HepG2 (cell line): ENCODE measurements at regions not wholly inside any gene's neighbourhood (a gene's known extent, or its start where the extent isn't known, plus 50 kb on each side); places are given as distances from the start of the nearest gene placed in this dataset.

Source experiments
- ATAC-seq: fragments of 200-7000 bp; cut with Tn5 transposase; 3 replicates; pipeline ENCODE4 v1.9.1; 2020; ENCODE audit warnings: mild to moderate bottlenecking, moderate library complexity
- BruUV-seq: library from RNA; stranded (reverse); fragments of 400-500 nt; replicated peaks from 2 replicates; lab custom pipeline; 2021; lab: Mats Ljungman, UMichigan
- CTCF ChIA-PET: fragments of 300-600 bp; formaldehyde crosslinking; extraction: SDS; loops from one replicate; lab custom pipeline; 2021; ENCODE audit warnings: low total read pairs, inconsistent platforms, low intra/inter-chr PET ratio; lab: Yijun Ruan, JAX
- POLR2A ChIA-PET: fragments of 350-600 bp; sonication (Branson Sonifier 250); formaldehyde crosslinking; loops from one replicate; lab custom pipeline; 2020; ENCODE audit warnings: antibody characterized with exemption, inconsistent platforms; lab: Yijun Ruan, JAX
- DNase-seq: peaks from one replicate; pipeline ENCODE4 v3.0.0-alpha.2; 2015; ENCODE audit warnings: low spot score
- FAIRE-seq: peaks from 3 replicates; lab custom pipeline; 2011; peaks lifted over from hg19 to GRCh38; lab: Jason Lieb, UNC
- H2AFZ ChIP-seq: one replicate; pipeline ENCODE4 v1.6.1; 2011; ENCODE audit warnings: low read length, inconsistent platforms
- H3K27ac ChIP-seq: fragments of 300-600 bp; 3 replicates; pipeline ENCODE4 v1.8.0; 2011; ENCODE audit warnings: mixed run types, mild to moderate bottlenecking, mixed read lengths, low read length, inconsistent platforms; ENCODE audit not compliant: insufficient read depth; ENCODE audit errors: extremely low read length
- H3K27me3 ChIP-seq, 2 experiments: fragments of 200-600 bp in 1 of 2; 2 replicates in 1 of 2; 3 replicates in 1 of 2; pipeline versions ENCODE4 v1.6.0 to v1.8.0; 2011; ENCODE audit warnings: low read length in 2 of 2, mild to moderate bottlenecking in 2 of 2, moderate library complexity in 2 of 2, inconsistent platforms in 1 of 2; ENCODE audit not compliant: insufficient read depth in 2 of 2, control insufficient read depth in 1 of 2
- H3K36me3 ChIP-seq, 2 experiments: fragments of 200-600 bp in 1 of 2; replicated peaks in 1 of 2; 2 replicates in 1 of 2; 3 replicates in 1 of 2; pipeline versions ENCODE4 v1.5.1 to v1.8.0; 2011; ENCODE audit warnings: low read length in 2 of 2, inconsistent platforms in 1 of 2; ENCODE audit not compliant: insufficient read depth in 2 of 2, control insufficient read depth in 1 of 2
- H3K4me1 ChIP-seq: 2 replicates; pipeline ENCODE4 v1.5.1; 2012; ENCODE audit warnings: low read length, inconsistent platforms; ENCODE audit not compliant: insufficient read depth
- H3K4me2 ChIP-seq: 2 replicates; pipeline ENCODE4 v1.6.0; 2011; ENCODE audit warnings: low read depth, low read length, inconsistent platforms
- H3K4me3 ChIP-seq, 3 experiments: fragments of 200-600 bp in 1 of 3; sonication (generic), shearing (Covaris generic) in 1 of 3; replicated peaks in 1 of 3; 2 replicates each; pipeline ENCODE4 v1.5.1; 2011 to 2016; ENCODE audit warnings: low read length in 3 of 3, inconsistent platforms in 2 of 3, low read depth in 2 of 3, mild to moderate bottlenecking in 2 of 3, control low read depth in 1 of 3, mixed read lengths in 1 of 3; ENCODE audit not compliant: insufficient read depth in 1 of 3
- H3K79me2 ChIP-seq: one replicate; pipeline ENCODE4 v1.6.1; 2011; ENCODE audit warnings: low read length, inconsistent platforms; ENCODE audit not compliant: insufficient read depth
- H3K9ac ChIP-seq: 2 replicates; pipeline ENCODE4 v1.6.0; 2011; ENCODE audit warnings: mild to moderate bottlenecking, low read depth, low read length, inconsistent platforms; ENCODE audit not compliant: insufficient read depth
- H3K9me3 ChIP-seq: 2 replicates; pipeline ENCODE4 v1.5.1; 2012; ENCODE audit warnings: mild to moderate bottlenecking, low read length
- H4K20me1 ChIP-seq: 2 replicates; pipeline ENCODE4 v1.6.0; 2011; ENCODE audit warnings: inconsistent platforms, mild to moderate bottlenecking, low read length, moderate library complexity; ENCODE audit not compliant: insufficient read depth
- ARID5B ChIP-seq: IDR thresholded peaks from 2 replicates; pipeline ENCODE4 v1.4.0; 2020; ENCODE audit warnings: mild to moderate bottlenecking, missing genetic modification reagents
- KLF12 ChIP-seq: sonication (generic); formaldehyde crosslinking; IDR thresholded peaks from 2 replicates; pipeline ENCODE4 v1.4.0; 2020; ENCODE audit warnings: missing genetic modification reagents, borderline replicate concordance
- MAFK ChIP-seq, 2 experiments: IDR thresholded peaks in 1 of 2; conservative IDR thresholded peaks in 1 of 2; 2 replicates each; pipeline ENCODE4 v1.6.1; 2011; ENCODE audit warnings: improper control_type of control experiment in 2 of 2, low read length in 2 of 2
- MXI1 ChIP-seq: IDR thresholded peaks from 3 replicates; pipeline ENCODE4 v1.6.1; 2012; ENCODE audit warnings: low read depth, low read length, inconsistent platforms, borderline replicate concordance
- PAXIP1 ChIP-seq: sonication (generic); formaldehyde crosslinking; conservative IDR thresholded peaks from 2 replicates; pipeline ENCODE4 v1.4.0; 2020; ENCODE audit warnings: mild to moderate bottlenecking, missing genetic modification reagents, moderate library complexity
- PRDM4 ChIP-seq: sonication (generic); formaldehyde crosslinking; IDR thresholded peaks from 2 replicates; pipeline ENCODE4 v1.9.0; 2021; ENCODE audit warnings: missing genetic modification reagents, borderline replicate concordance
- RARA ChIP-seq: IDR thresholded peaks from 2 replicates; pipeline ENCODE4 v1.6.1; 2016; ENCODE audit warnings: missing genetic modification reagents, missing compliant biosample characterization
- RBM39 ChIP-seq: fragments of 200-400 bp; formaldehyde crosslinking; IDR thresholded peaks from one replicate; pipeline ENCODE4 v1.6.1; 2018; ENCODE audit warnings: antibody characterized with exemption, mild to moderate bottlenecking, low read depth, low read length; ENCODE audit not compliant: poor library complexity, severe bottlenecking
- ZNF20 ChIP-seq: sonication (generic); formaldehyde crosslinking; IDR thresholded peaks from 2 replicates; pipeline ENCODE4 v1.4.0; 2020; ENCODE audit warnings: mild to moderate bottlenecking, moderate library complexity, missing genetic modification reagents
- ZNF225 ChIP-seq: sonication (generic); formaldehyde crosslinking; IDR thresholded peaks from 2 replicates; pipeline ENCODE4 v1.4.0; 2020; ENCODE audit warnings: mild to moderate bottlenecking, missing genetic modification reagents
- ZNF512 ChIP-seq: sonication (generic); formaldehyde crosslinking; IDR thresholded peaks from 2 replicates; pipeline ENCODE4 v1.4.0; 2020; ENCODE audit warnings: mild to moderate bottlenecking, missing genetic modification reagents
- ZNF562 ChIP-seq: sonication (generic); formaldehyde crosslinking; IDR thresholded peaks from 2 replicates; pipeline ENCODE4 v1.8.0; 2022; ENCODE audit warnings: missing genetic modification reagents, borderline replicate concordance
- ZNF780A ChIP-seq: sonication (generic); formaldehyde crosslinking; IDR thresholded peaks from 2 replicates; pipeline ENCODE4 v1.8.0; 2022; ENCODE audit warnings: mild to moderate bottlenecking, missing genetic modification reagents, moderate library complexity
- WGBS: methylation state at CpG from one replicate; pipeline ENCODE4 v1.1.6; 2017; ENCODE audit warnings: low lambda C conversion rate; 5-methylcytosine and 5-hydroxymethylcytosine counted together
- in situ Hi-C: cut with HindIII; loops from 2 replicates; pipeline ENCODE4 v1.10.0; 2017; ENCODE audit warnings: low pct_unique_long_range_greater_than_20kb; ENCODE audit not compliant: extremely low pct_ligation_motif_present
- intact Hi-C: fragments of 100-400 bp; cut with micrococcal nuclease; formaldehyde crosslinking; loops from one replicate; pipeline ENCODE4 v1.10.0; 2022; ENCODE audit not compliant: unreplicated experiment

GRCh38 chr1:59078866-59079265, 218.0 kb upstream of the FGGY start:
- CTCF ChIA-PET: no interaction called here
- ATAC-seq: peak; percentile 51; the same call in 1 of the 3 replicates
- TF ChIP-seq ZNF562 (CRISPR knock-in tag) (no peak), RARA (peak; percentile 56), ZNF225 (CRISPR knock-in tag) (no peak), RBM39 (no peak), ZNF780A (CRISPR knock-in tag) (no peak), ZNF20 (CRISPR knock-in tag) (no peak), ZNF512 (CRISPR knock-in tag) (no peak), KLF12 (CRISPR knock-in tag) (no peak), MXI1 (no peak), MAFK (conservative IDR thresholded peaks at IDR 0.05 in 1 of 2, IDR thresholded peaks at IDR 0.05 in 1 of 2; ENCODE audit: low read length in 2 of 2) (no peak), PRDM4 (no peak), ARID5B (CRISPR knock-in tag) (no peak), PAXIP1 (0 out of 2 replicates have a peak, but pooled peaks have one; percentile 16)

More at GRCh38 chr1:59078866-59079265, 218.0 kb upstream of the FGGY start:
- Histone ChIP-seq H3K4me2 (no peak overlapping the region), H3K9me3 (no peaks in the 10 kb centered on the region), H3K79me2 (no peaks in the 10 kb centered on the region), H3K4me3 (no peak overlapping the region), H3K9ac (no peak overlapping the region), H3K27ac (no peak overlapping the region), H3K36me3 (no peaks in the 10 kb centered on the region), H3K27me3 (peaks cover 0 to 5% of the 10 kb centered on the region in 2 experiments; a peak in 1 of 5 replicates), H4K20me1 (no peaks in the 10 kb centered on the region), H3K4me1 (peaks cover 45% of the 10 kb centered on the region), H2AFZ (no peak overlapping the region)
- no TSS peak for BruUV-seq
- FAIRE-seq (no peak), DNase-seq (no peak)
- POLR2A ChIA-PET: no interaction called here
- 3% methylated on average over 3 of the region's 3 CpGs for WGBS
- in situ Hi-C loops: no loop called here
- intact Hi-C loops: loop anchor here (10.0 kb wide), 1 partner anchor 216 kb away; the partner anchor contains the start of gene FGGY
